IMR-90 (cell line): ENCODE measurements at regions not wholly inside any gene's neighbourhood (a gene's known extent, or its start where the extent isn't known, plus 50 kb on each side); places are given as distances from the start of the nearest gene placed in this dataset.

Source experiments
- ATAC-seq: fragments of 200-7000 bp; cut with Tn5 transposase; 2 replicates; pipeline ENCODE4 v1.9.1; 2020; ENCODE audit warnings: low read depth, mild to moderate bottlenecking, moderate library complexity
- BruUV-seq: library from RNA; stranded (reverse); fragments of 400-500 nt; replicated peaks from 2 replicates; lab custom pipeline; 2021; lab: Mats Ljungman, UMichigan
- CTCF ChIA-PET: fragments of 300-600 bp; formaldehyde crosslinking; extraction: SDS; loops from one replicate; lab custom pipeline; 2021; ENCODE audit warnings: antibody characterized with exemption; lab: Yijun Ruan, JAX
- POLR2A ChIA-PET: fragments of 300-600 bp; sonication (Branson Sonifier 250); formaldehyde crosslinking; loops from one replicate; lab custom pipeline; 2022; ENCODE audit warnings: antibody characterized with exemption; ENCODE audit not compliant: unreplicated experiment; lab: Charles Lee
- DNase-seq: peaks from one replicate; pipeline ENCODE4 v3.0.0; 2013
- H2AFZ ChIP-seq: replicated peaks from 2 replicates; pipeline ENCODE3; 2013; ENCODE audit warnings: low read length, mild to moderate bottlenecking; ENCODE audit not compliant: poor library complexity
- H2AK5ac ChIP-seq: 2 replicates; pipeline ENCODE4 v1.6.1; 2013; ENCODE audit warnings: low read depth, low read length, inconsistent platforms
- H2AK9ac ChIP-seq: replicated peaks from 2 replicates; pipeline ENCODE3; 2013; ENCODE audit warnings: mild to moderate bottlenecking, low read depth, low read length, moderate library complexity; ENCODE audit not compliant: poor library complexity
- H2BK120ac ChIP-seq: 2 replicates; pipeline ENCODE4 v1.6.1; 2013; ENCODE audit warnings: low read depth, low read length, inconsistent platforms
- H2BK15ac ChIP-seq: 3 replicates; pipeline ENCODE4 v1.6.1; 2013; ENCODE audit warnings: low read depth, low read length, inconsistent platforms
- H2BK20ac ChIP-seq: 2 replicates; pipeline ENCODE4 v1.6.1; 2013; ENCODE audit warnings: low read depth, mild to moderate bottlenecking, inconsistent platforms, low read length, moderate library complexity
- H2BK5ac ChIP-seq: 2 replicates; pipeline ENCODE4 v1.6.1; 2013; ENCODE audit warnings: mild to moderate bottlenecking, low read depth, low read length, inconsistent platforms; ENCODE audit not compliant: poor library complexity, severe bottlenecking
- H3K14ac ChIP-seq: replicated peaks from 2 replicates; pipeline ENCODE4 v1.6.1; 2013; ENCODE audit warnings: low read depth, low read length, inconsistent platforms
- H3K18ac ChIP-seq: 2 replicates; pipeline ENCODE4 v1.6.1; 2013; ENCODE audit warnings: low read depth, low read length, control low read depth
- H3K23ac ChIP-seq: 2 replicates; pipeline ENCODE4 v1.6.1; 2013; ENCODE audit warnings: low read depth, low read length, inconsistent platforms
- H3K27ac ChIP-seq: 2 replicates; pipeline ENCODE4 v1.5.1; 2013; ENCODE audit warnings: mild to moderate bottlenecking, control low read depth, low read length; ENCODE audit not compliant: insufficient read depth
- H3K27me3 ChIP-seq: 2 replicates; pipeline ENCODE4 v1.6.1; 2013; ENCODE audit warnings: low read length; ENCODE audit not compliant: control insufficient read depth, insufficient read depth
- H3K36me3 ChIP-seq: 2 replicates; pipeline ENCODE4 v1.6.1; 2013; ENCODE audit warnings: low read length, mixed read lengths; ENCODE audit not compliant: control insufficient read depth, insufficient read depth
- H3K4ac ChIP-seq: 2 replicates; pipeline ENCODE4 v1.6.1; 2013; ENCODE audit warnings: low read depth, low read length, inconsistent platforms
- H3K4me1 ChIP-seq: 2 replicates; pipeline ENCODE4 v1.6.1; 2013; ENCODE audit warnings: low read length, mixed read lengths; ENCODE audit not compliant: control insufficient read depth, insufficient read depth
- H3K4me2 ChIP-seq: 2 replicates; pipeline ENCODE4 v1.6.1; 2013; ENCODE audit warnings: low read depth, mild to moderate bottlenecking, control low read depth, low read length, moderate library complexity
- H3K4me3 ChIP-seq: 2 replicates; pipeline ENCODE4 v1.5.1; 2013; ENCODE audit warnings: low read depth, mild to moderate bottlenecking, control low read depth, low read length, moderate library complexity; ENCODE audit not compliant: insufficient read depth
- H3K56ac ChIP-seq: 2 replicates; pipeline ENCODE4 v1.6.1; 2013; ENCODE audit warnings: low read length, inconsistent platforms; ENCODE audit not compliant: insufficient read depth; ENCODE audit errors: extremely low read depth
- H3K79me1 ChIP-seq, 2 experiments: 2 replicates each; pipeline ENCODE4 v1.6.1; 2013; ENCODE audit warnings: low read length in 2 of 2, inconsistent platforms in 1 of 2, low read depth in 1 of 2
- H3K9ac ChIP-seq: 2 replicates; pipeline ENCODE4 v1.6.1; 2013; ENCODE audit warnings: low read depth, low read length, control low read depth
- H3K9me1 ChIP-seq: 2 replicates; pipeline ENCODE4 v1.6.1; 2013; ENCODE audit warnings: low read length, inconsistent platforms; ENCODE audit not compliant: insufficient read depth
- H3K9me3 ChIP-seq: 2 replicates; pipeline ENCODE4 v1.6.1; 2013; ENCODE audit warnings: low read length; ENCODE audit not compliant: control insufficient read depth, insufficient read depth
- H4K20me1 ChIP-seq: 2 replicates; pipeline ENCODE4 v1.6.1; 2013; ENCODE audit warnings: low read length, inconsistent platforms; ENCODE audit not compliant: insufficient read depth
- H4K5ac ChIP-seq: 2 replicates; pipeline ENCODE4 v1.6.1; 2013; ENCODE audit warnings: mild to moderate bottlenecking, low read depth, low read length, control low read depth
- H4K8ac ChIP-seq, 2 experiments: 2 replicates each; pipeline ENCODE4 v1.6.1; 2013; ENCODE audit warnings: low read depth in 2 of 2, low read length in 2 of 2, control low read depth in 1 of 2, inconsistent platforms in 1 of 2
- H4K91ac ChIP-seq: 2 replicates; pipeline ENCODE4 v1.6.1; 2013; ENCODE audit warnings: low read depth, low read length, inconsistent platforms; ENCODE audit not compliant: insufficient read depth
- POLR2A ChIP-seq: IDR thresholded peaks from 2 replicates; pipeline ENCODE4 v1.6.1; 2012; ENCODE audit warnings: mild to moderate bottlenecking, low read depth, low read length
- WGBS, 2 experiments: methylation state at CpG; one replicate each; pipeline versions ENCODE4 v1.1.5 to v1.1.7; 2013; ENCODE audit warnings: missing lambda C conversion rate in 2 of 2; ENCODE audit not compliant: insufficient read length in 1 of 2; ENCODE audit errors: extremely low coverage in 2 of 2; 5-methylcytosine and 5-hydroxymethylcytosine counted together
- dilution Hi-C: fragments of 300-500 bp; cut with HindIII; formaldehyde crosslinking; loops from one replicate; pipeline ENCODE4 v1.14.3; 2018; ENCODE audit warnings: low sequenced_read_pairs; ENCODE audit not compliant: unreplicated experiment
- in situ Hi-C: fragments of 300-500 bp; cut with MboI; formaldehyde crosslinking; loops from 3 replicates; pipeline ENCODE4 v1.14.3; 2019; ENCODE audit warnings: low sequenced_read_pairs, inconsistent platforms, mixed read lengths
- intact Hi-C: fragments of 100-400 bp; cut with micrococcal nuclease; formaldehyde crosslinking; loops from 2 replicates; pipeline ENCODE4 v1.10.0; 2022

- no peak overlapping the region for H3K9ac ChIP-seq
- DNase-seq (no peak), ATAC-seq (no peak)
- H4K5ac ChIP-seq, result no peak overlapping the region
- no peak overlapping the region for H4K91ac ChIP-seq
- no peak overlapping the region for H3K27ac ChIP-seq
- H2BK20ac ChIP-seq, result no peak overlapping the region
- no peak overlapping the region for H4K8ac ChIP-seq
- H3K14ac ChIP-seq, result no peak overlapping the region
- no peak overlapping the region for H2BK15ac ChIP-seq
- no peaks in the 10 kb centered on the region for H4K20me1 ChIP-seq
- H3K9me3 ChIP-seq, result no peaks in the 10 kb centered on the region
- BruUV-seq, result no TSS peak
- H2BK120ac ChIP-seq, result no peak overlapping the region
- no peaks in the 10 kb centered on the region for H3K4me1 ChIP-seq
- no peaks in the 10 kb centered on the region for H3K9me1 ChIP-seq
- H2AFZ ChIP-seq, result no peak overlapping the region
- H3K4ac ChIP-seq, result no peak overlapping the region
- TF ChIP-seq POLR2A, result no peak
- WGBS, 2 experiments, result no CpG with 5 or more reads among the region's 1 CpG
- POLR2A ChIA-PET, result no interaction called here
- in situ Hi-C loops, result no loop called here
- no peaks in the 10 kb centered on the region for H3K27me3 ChIP-seq
- dilution Hi-C loops, result no loop called here
- no peak overlapping the region for H3K4me2 ChIP-seq
- no peak overlapping the region for H2AK5ac ChIP-seq
- intact Hi-C loops, result no loop called here
- no peaks in the 10 kb centered on the region for H3K36me3 ChIP-seq
- H3K79me1 ChIP-seq, result no peaks in the 10 kb centered on the region
- H3K4me3 ChIP-seq, result no peak overlapping the region
- CTCF ChIA-PET, result no interaction called here
- H3K56ac ChIP-seq, result no peak overlapping the region
- no peak overlapping the region for H3K23ac ChIP-seq
- H2BK5ac ChIP-seq, result no peak overlapping the region
- H2AK9ac ChIP-seq, result no peak overlapping the region
- H3K18ac ChIP-seq, result no peak overlapping the region
Observed at GRCh38 chr21:14744368-14744767, 198.3 kb upstream of the SAMSN1 start.
